ENCODE measurements at regions not wholly inside any gene's neighbourhood (a gene's known extent, or its start where the extent isn't known, plus 50 kb on each side); places are given as distances from the start of the nearest gene placed in this dataset.

DNA sequence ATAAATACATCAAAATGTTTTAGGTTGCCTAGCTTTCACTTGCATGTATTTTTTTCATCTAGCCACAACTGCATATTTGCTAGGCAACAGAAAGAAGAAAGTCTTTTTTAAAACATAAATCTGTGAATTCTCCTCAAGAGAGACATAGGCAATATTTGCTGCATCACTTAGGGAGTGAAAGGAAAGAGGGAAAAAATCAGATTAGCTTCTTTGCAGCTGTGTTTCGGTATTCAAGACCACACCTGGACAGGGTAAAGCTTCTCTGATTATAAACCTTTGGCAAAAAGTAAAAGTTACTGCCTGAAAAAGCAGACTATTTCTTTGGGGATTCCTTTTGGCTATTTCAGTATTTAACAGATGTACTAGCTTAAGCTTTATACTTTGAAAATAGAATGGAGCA, 280.9 kb upstream of the ZSWIM2 start:
- DNase-seq = no peak

DNA sequence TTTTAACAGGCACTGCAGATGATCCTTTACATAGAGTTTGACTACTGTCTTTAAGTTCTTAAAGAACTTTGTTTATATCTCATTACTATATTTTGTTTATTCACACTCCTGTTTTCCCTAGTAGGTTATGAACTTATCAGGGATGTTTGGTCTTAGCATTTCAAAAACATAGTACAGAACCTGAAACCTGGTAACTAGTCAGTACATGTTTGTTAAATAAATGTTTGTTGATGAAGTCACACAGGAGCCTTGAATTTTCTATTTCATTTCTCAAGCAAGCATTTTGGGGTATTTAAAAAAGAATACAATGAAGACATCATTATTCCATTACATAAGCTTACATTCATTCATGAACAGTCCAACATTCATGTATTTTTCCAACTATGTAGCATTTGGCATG, 280.3 kb upstream of the ZSWIM2 start:
- DNase-seq = no peak

GRCh38 chr2:187126247-187127005, 277.5 kb upstream of the ZSWIM2 start:
- DNase-seq = no peak

DNA sequence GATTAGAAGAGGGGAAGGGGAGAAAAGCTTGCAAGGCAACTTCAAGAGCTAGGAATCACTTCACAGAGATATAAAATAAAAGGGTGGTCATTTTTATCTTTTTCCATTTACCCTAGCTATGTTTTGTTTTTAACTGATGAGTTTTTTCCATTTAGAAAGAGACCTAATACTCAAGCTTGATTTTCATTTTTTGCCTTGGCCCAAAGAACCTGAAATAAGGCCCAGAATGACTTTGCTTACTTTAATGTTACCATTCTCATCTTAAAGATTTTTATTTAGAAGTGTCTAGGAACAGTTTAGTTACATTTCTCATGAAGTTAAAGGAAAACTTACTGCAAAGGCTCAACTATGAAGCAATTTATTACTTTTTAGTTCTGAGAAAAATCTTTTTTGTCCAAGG, 276.3 kb upstream of the ZSWIM2 start:
- no peak for DNase-seq

GRCh38 chr2:187124529-187124928, 275.6 kb upstream of the ZSWIM2 start:
- DNase-seq = no peak

GRCh38 chr2:187118331-187119099, 269.5 kb upstream of the ZSWIM2 start:
- no peak for DNase-seq

GRCh38 chr2:187117483-187117882, 268.5 kb upstream of the ZSWIM2 start:
- no peak for DNase-seq

GRCh38 chr2:187115627-187116026, 266.7 kb upstream of the ZSWIM2 start:
- no peak for DNase-seq

GRCh38 chr2:187107001-187107400, 258.0 kb upstream of the ZSWIM2 start:
- DNase-seq = no peak

- DNase-seq = no peak
Measured at GRCh38 chr2:187105218-187105617, 256.2 kb upstream of the ZSWIM2 start.

DNA sequence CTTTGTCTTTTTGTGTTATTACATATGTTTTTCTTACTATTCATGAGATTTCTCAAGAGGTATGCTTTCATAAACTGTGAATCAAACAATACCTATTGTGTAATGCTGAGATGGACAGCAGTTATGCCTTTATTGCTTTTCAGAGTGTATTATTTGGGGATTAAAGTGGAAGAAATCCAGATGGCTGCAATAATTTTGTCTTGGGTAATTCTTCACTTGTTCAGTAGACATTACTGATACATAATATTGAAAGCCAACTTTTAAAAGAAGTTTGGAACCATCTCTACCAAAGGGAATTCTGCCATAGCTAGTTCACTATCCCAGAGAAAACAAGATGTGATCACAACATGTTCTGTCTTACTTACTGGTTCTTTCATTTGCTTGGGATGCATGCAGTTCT, 253.4 kb upstream of the ZSWIM2 start:
- no peak for DNase-seq

DNA sequence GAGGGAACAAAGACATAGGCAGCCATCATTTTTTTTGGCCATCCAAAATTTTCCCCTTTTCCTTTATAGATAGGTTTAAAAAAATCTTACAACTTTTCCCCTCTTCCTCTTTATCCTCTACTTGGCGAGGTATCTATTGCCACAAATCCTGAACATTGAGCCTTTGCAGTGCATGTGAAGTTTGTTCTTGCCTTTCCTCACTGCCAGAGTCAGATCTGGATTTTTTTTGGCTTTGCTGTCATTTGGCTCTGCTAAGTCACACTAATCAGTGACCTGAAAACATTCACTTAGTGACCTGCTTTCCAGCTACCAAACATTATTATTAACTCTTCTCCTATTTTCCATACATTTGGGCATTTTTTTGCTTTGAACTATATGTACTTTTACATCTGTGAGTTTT, 249.2 kb upstream of the ZSWIM2 start:
- DNase-seq = no peak

- no peak for DNase-seq
Measured at GRCh38 chr2:187093771-187094412, 244.9 kb upstream of the ZSWIM2 start.

GRCh38 chr2:187091664-187092063, 242.7 kb upstream of the ZSWIM2 start:
- DNase-seq = no peak

DNA sequence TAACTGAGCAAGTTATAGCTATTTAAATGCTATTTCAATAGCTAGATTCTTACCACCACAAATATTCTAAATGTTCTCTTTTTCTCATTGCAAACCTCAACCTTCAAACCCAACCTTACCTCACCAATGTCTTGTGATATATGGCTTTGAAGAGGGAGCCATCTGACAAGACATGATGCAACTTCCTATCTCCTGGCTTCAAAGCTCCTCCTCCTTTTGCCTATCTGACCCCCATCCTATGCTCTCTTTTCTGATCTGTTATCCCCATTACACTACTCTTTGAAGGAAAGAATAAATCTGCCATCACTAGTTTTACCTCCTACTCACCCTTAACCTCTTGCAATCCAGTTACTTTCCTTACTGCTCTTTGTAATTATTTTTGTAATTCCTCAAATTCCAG, 235.6 kb upstream of the ZSWIM2 start:
- no peak for DNase-seq

DNA sequence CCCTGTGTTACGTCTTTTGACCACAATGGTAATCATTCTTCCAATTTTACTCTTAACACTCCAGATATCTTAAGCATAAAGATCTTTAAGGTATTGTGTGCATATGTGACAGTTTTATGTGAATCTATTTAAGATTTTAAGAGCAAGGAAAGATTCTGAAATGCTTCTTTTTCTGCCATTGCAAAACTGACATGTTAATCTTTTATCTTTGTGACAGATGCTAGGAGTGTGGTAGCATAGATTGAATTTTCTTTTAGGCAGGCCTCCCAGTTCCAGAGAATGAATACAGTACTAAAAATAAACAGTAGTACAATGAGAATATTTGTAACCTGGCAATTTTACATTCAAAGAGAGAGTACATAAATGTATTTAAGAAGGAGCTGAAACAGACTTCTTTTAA, 232.5 kb upstream of the ZSWIM2 start:
- DNase-seq = no peak

DNA sequence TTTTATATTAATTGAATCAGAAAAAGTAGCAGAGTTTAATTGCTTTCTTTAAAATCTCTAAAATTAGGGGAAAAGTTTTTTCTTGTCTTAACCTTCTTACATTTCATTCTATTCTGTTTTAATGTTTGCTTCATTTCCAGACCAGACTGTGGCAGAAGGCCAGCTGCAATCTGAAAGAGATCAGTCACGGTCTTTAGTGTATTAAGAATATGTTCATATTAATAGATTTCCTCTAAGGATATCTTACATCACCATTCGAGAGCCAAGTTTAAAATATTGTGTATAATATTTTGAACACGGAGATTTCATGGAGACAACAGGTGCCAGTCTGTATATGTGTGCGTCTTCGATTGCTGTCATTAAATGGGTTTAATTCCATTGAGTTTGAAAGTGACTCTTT, 230.9 kb upstream of the ZSWIM2 start:
- no peak for DNase-seq

DNA sequence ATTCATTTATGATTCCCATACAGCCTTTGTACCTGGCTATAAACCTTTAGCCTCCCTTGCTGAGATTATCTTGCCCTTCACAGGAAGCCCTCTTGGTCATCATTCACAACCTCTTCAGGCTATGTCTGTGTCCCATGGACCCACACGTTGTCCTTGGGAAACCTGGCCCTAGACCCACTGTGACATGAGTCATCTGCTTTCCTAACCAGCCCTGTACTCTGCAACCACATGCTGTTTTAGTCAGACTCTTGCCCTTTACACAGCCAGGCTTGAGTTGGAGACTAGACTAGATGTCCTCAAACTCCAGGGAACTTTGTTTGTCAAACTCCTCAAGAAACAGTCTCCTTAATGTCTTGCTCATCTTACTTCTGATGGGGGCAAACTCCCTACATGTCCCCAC, 229.3 kb upstream of the ZSWIM2 start:
- DNase-seq = no peak

DNA sequence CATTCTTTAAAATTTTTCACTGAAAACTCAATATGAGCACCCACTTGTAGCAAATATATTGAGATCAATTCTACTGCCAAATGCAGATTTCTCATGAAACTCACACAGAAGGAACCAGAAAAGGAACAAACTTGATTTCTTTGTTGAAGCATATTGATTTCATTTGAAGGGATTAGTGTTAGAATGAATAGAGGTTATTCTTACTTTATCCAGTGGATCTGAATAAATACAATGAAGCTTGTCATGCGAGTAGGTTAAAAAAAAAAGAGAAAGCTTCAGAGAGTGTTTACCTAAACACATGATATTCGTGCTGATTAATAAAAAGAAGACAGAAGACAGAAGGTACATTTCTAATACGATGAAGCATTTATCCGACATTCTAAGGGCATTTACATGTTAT, 226.7 kb upstream of the ZSWIM2 start:
- no peak for DNase-seq

GRCh38 chr2:187075199-187075635, 226.2 kb upstream of the ZSWIM2 start:
- DNase-seq = no peak

GRCh38 chr2:187058198-187058597, 209.2 kb upstream of the ZSWIM2 start:
- no peak for DNase-seq

GRCh38 chr2:187057466-187057865, 208.5 kb upstream of the ZSWIM2 start:
- DNase-seq = no peak

- DNase-seq = no peak
Measured at GRCh38 chr2:187056416-187057334, 207.7 kb upstream of the ZSWIM2 start.

Data from activated CD4-positive, alpha-beta T cell treated with anti-CD3 and anti-CD28 coated beads, Interleukin-2, amount 50 U/mL, for 16 hours (primary cell).